GM19351 (cell line): ENCODE measurements at regions not wholly inside any gene's neighbourhood (a gene's known extent, or its start where the extent isn't known, plus 50 kb on each side); places are given as distances from the start of the nearest gene placed in this dataset.

ENCODE experiments used
- ATAC-seq: cut with Tn5 transposase; IDR thresholded peaks from one replicate; pipeline ENCODE4 v1.9.1; 2021; ENCODE audit warnings: mild to moderate bottlenecking, moderate library complexity; ENCODE audit not compliant: unreplicated experiment

GRCh38 chr9:19513671-19514275, 105.0 kb downstream of the ACER2 start:
- no peak for ATAC-seq

GRCh38 chr9:19512103-19512832, 103.5 kb downstream of the ACER2 start:
- no peak for ATAC-seq

- ATAC-seq, result no peak
Measured at GRCh38 chr9:19511694-19512093, 102.9 kb downstream of the ACER2 start.

GRCh38 chr9:19510907-19511306, 102.1 kb downstream of the ACER2 start:
- ATAC-seq, result no peak
